Testis (tissue), 2 donors: ENCODE measurements at regions not wholly inside any gene's neighbourhood (a gene's known extent, or its start where the extent isn't known, plus 50 kb on each side); places are given as distances from the start of the nearest gene placed in this dataset.

Experiments used
- CTCF ChIP-seq, 3 experiments: fragments of 450-650 bp in 2 of 3; fragments of 200-600 bp in 1 of 3; sonication (generic) in 1 of 3; IDR thresholded peaks; one replicate each; pipeline ENCODE4 v1.5.1; 2016 to 2019; ENCODE audit warnings: antibody characterized with exemption in 3 of 3, mild to moderate bottlenecking in 2 of 3, moderate library complexity in 1 of 3
- POLR2A ChIP-seq: fragments of 450-650 bp; IDR thresholded peaks from one replicate; pipeline ENCODE4 v1.6.1; 2017; ENCODE audit warnings: antibody characterized with exemption, mild to moderate bottlenecking, moderate library complexity

GRCh38 chr7:68485253-68485917 lies 1112.9 kb upstream of the AUTS2 start:
- TF ChIP-seq CTCF (IDR thresholded peaks at IDR 0.05) (no peak), POLR2A (no peak)
